ENCODE measurements at regions not wholly inside any gene's neighbourhood (a gene's known extent, or its start where the extent isn't known, plus 50 kb on each side); places are given as distances from the start of the nearest gene placed in this dataset.

DNA sequence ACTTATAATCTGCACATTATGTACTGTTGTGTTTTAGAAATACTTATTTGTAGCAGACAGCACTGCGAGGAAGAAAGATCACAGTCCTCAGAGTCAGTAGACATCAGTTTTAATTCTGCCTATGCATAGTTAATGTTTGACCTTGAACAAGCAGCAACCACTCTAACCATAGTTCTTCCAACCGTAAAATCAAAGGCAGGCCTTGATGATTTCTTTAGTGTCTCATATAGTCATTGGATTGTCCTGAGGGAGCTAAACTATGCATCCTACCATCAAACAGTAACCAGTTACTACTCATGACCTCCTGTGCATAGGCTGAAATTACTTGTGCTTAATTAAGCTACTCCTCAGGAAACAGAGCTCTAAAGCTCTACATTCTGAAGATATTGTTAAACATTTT is 294.8 kb upstream of the STXBP5 start:
- TF ChIP-seq CTCF (IDR thresholded peaks at IDR 0.05) (no peak), EP300 (IDR thresholded peaks at IDR 0.05) (no peak), POLR2A (IDR thresholded peaks at IDR 0.05) (no peak)

Measured in ovary (tissue), 3 donors.